Stimulated activated CD4-positive, alpha-beta T cell treated with anti-CD3 and anti-CD28 coated beads, Interleukin-4, amount 100 ng/mL, for 4 hours (primary cell): ENCODE measurements at regions not wholly inside any gene's neighbourhood (a gene's known extent, or its start where the extent isn't known, plus 50 kb on each side); places are given as distances from the start of the nearest gene placed in this dataset.
"Not testable (repeated sequence)": the region's sequence is repeated elsewhere in the genome, so short reads cannot be mapped to it uniquely, and the experiment has no call there.

Experiments
- DNase-seq, 2 experiments: peaks; one replicate each; pipeline ENCODE4 v3.0.0-alpha.2; 2020

- DNase-seq = no peak
Measured at GRCh38 chr18:1581581-1581980, 676.9 kb downstream of the ADCYAP1 start.

- no peak for DNase-seq
Measured at GRCh38 chr18:1585881-1586488, 681.3 kb downstream of the ADCYAP1 start.

GRCh38 chr18:1593091-1593490 is 688.4 kb downstream of the ADCYAP1 start:
- no peak for DNase-seq

- DNase-seq = no peak
Measured at GRCh38 chr18:1595195-1595594, 690.5 kb downstream of the ADCYAP1 start.

- no peak for DNase-seq
Measured at GRCh38 chr18:1599196-1599595, 694.5 kb downstream of the ADCYAP1 start.

GRCh38 chr18:1604751-1605150 is 700.1 kb downstream of the ADCYAP1 start:
- DNase-seq = no peak

GRCh38 chr18:1618364-1618763 is 713.7 kb downstream of the ADCYAP1 start:
- DNase-seq = no peak

- DNase-seq = no peak
Measured at GRCh38 chr18:1619507-1619906, 714.8 kb downstream of the ADCYAP1 start.

GRCh38 chr18:1624612-1625011 is 719.9 kb downstream of the ADCYAP1 start:
- no peak for DNase-seq

- no peak for DNase-seq
Measured at GRCh38 chr18:1627494-1627893, 722.8 kb downstream of the ADCYAP1 start.

GRCh38 chr18:1648712-1649111 is 744.0 kb downstream of the ADCYAP1 start:
- DNase-seq = no peak

GRCh38 chr18:1652018-1652417 is 747.3 kb downstream of the ADCYAP1 start:
- DNase-seq = no peak

GRCh38 chr18:1653873-1654272 is 749.2 kb downstream of the ADCYAP1 start:
- no peak for DNase-seq

GRCh38 chr18:1657876-1658275 is 753.2 kb downstream of the ADCYAP1 start:
- DNase-seq = no peak

GRCh38 chr18:1658908-1659566 is 754.4 kb downstream of the ADCYAP1 start:
- no peak for DNase-seq

GRCh38 chr18:1663879-1664705 is 759.4 kb downstream of the ADCYAP1 start:
- DNase-seq = peak in 1 of 2 experiments; percentile 6

GRCh38 chr18:1665079-1665478 is 760.4 kb downstream of the ADCYAP1 start:
- DNase-seq = no peak

GRCh38 chr18:1668279-1668678 is 763.6 kb downstream of the ADCYAP1 start:
- no peak for DNase-seq

- DNase-seq = not testable (repeated sequence)
Measured at GRCh38 chr18:1671710-1672109, 767.0 kb downstream of the ADCYAP1 start.

- no peak for DNase-seq
Measured at GRCh38 chr18:1676387-1676786, 771.7 kb downstream of the ADCYAP1 start.

- no peak for DNase-seq
Measured at GRCh38 chr18:1680108-1680507, 775.4 kb downstream of the ADCYAP1 start.

- DNase-seq = no peak
Measured at GRCh38 chr18:1691863-1692262, 787.2 kb downstream of the ADCYAP1 start.

GRCh38 chr18:1708006-1708405 is 803.3 kb downstream of the ADCYAP1 start:
- DNase-seq = no peak

GRCh38 chr18:1710114-1710513 is 805.4 kb downstream of the ADCYAP1 start:
- no peak for DNase-seq
